GM21360 (cell line): ENCODE measurements at regions not wholly inside any gene's neighbourhood (a gene's known extent, or its start where the extent isn't known, plus 50 kb on each side); places are given as distances from the start of the nearest gene placed in this dataset.

Source experiments
- ATAC-seq: cut with Tn5 transposase; IDR thresholded peaks from one replicate; pipeline ENCODE4 v1.9.1; 2021; ENCODE audit warnings: mild to moderate bottlenecking, moderate library complexity; ENCODE audit not compliant: unreplicated experiment

DNA sequence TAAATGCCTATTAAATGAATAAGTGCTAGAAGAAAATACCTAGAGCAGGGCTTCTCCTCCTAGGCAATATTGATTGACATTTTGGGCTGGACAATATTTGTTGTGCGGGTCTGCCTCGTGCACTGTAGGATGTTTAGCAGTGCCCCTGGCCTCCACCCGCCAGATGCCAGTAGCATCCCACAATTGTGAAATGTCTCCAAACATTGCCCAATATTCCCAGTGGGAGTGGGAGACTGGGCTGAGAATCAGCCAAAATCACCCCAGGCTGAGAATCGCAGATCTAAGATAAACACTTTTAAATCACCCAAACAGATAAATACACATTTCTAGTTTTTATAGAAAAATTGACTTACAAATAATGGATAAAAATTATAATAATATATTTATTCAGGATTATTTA lies 916.2 kb upstream of the LCORL start:
- ATAC-seq = no peak

DNA sequence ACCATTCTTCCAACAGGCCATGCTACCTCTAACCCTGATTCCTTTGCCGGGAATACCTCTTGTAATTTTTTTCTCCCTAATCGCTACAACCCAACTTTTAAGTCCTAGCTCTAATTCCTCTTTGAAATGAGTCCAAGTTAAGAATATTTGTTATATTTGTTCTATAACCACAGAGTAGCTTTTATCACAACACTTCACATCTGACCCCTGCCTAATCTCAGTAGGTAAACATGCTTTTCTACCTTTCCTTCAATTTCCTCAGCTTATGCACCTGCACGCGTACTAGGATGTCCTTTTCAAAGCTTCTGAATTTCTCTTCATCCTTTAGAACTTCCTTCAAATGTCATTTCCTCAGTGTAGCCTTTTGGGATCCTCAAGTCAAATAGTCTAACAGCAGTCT lies 915.5 kb upstream of the LCORL start:
- no peak for ATAC-seq

DNA sequence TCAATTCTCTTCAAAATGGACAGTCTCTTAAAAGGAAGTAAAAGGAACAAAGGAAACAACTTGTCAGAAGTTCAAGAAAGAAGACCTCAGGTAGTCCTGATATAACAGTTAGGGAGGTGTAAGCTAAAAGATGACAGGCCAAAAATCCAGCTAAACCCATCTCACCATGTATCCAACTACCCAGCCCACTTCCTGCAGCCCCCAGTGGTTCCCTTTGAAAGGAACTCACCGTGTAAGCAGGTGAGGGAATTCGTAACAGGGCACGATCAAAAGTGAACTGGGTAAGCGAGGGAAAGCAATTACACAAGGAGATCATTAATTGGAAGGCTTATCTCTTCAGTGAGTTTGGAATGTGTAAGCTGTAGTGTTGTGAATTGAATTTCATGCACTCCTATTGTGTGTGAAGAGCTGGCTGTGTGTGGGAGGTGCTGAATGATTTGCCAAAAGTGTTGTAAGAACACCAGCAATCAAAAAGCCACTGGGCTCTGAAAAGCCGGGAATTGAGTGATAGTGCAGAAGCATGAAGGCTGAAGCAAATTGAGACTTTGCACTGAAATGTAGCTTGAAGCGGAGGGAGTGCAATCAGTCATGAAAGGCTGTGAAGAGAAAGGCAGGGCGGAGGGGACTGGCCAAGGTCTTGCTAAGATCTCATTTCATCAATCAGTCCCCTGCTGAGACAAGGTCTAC lies 914.2 kb upstream of the LCORL start:
- ATAC-seq = no peak

DNA sequence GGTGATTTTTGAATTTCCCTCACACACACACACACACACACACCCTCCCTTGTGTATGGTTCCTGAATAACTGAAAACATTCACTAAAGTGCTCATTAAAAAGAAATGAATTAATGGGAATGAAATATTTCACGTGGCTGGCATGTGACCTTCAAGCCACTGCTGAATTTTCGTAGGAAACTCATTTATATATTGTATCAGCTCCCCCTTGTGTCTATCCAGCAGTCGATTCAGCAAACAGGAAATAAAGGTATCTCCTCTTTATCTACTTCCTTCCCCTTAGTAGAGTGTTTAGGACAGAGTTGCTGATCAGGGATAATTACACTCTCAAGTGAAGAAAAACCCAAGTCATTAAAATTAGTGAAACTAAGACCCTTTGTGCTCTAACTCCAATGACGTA lies 912.6 kb upstream of the LCORL start:
- no peak for ATAC-seq

DNA sequence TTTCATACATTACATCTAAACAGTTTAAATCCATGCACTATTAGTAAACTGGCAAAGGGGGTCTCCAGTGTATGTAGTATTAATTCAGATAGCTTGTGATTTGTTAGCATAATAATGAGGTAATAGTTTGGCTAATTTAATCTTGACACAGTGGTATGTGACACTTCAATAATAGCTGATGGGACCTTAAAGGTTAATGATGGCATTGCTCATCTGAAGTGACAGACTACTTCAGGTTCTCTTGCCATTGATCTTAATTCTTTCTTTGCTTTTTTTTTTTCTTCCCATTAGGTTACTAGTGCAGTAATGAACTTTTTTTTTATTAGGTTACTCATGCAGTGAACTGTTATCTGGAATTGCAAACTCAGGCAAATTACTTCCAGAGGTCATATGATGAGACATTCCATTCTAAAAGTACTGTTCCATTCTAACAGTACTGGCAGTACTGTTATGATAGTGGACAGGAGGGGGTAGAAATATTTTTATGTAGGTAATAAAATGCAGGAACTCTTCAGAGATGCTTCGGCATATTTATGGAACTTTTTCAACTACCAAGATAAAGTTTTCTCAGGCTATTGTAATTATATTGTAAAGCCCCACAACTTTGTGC lies 911.3 kb upstream of the LCORL start:
- ATAC-seq = no peak

DNA sequence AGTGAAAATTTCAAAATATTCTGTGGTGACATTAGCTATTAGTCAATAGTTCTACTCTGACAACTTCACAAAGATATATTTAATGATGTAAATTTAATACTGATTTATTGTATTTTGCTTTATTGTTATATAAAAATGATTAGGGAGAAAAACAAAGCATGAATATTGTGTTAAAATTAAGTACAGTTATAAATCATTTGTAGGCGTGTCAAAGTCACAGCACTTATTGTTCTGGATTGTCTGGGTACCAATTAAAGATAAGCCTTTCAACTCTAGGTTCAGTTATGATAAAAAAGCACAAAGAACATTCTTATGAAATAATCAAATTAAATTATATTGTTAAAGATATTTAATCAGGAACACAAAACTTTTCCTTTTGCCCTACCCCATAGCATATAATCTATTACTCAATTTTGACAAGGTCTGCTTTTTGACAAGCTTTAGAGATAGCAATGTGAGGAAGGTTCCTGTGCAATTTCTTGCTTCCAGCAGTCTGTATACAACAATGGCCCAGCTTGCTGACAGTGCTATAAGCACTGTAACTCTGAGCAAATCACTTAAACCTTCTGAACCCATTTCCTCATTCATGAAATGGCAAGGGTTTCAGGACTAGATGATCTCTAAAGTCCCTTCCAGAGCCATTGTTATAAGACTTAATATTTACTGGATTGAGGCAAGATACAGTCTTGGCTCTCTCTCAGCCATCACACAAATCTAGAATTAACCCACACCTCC lies 910.3 kb upstream of the LCORL start:
- no peak for ATAC-seq

DNA sequence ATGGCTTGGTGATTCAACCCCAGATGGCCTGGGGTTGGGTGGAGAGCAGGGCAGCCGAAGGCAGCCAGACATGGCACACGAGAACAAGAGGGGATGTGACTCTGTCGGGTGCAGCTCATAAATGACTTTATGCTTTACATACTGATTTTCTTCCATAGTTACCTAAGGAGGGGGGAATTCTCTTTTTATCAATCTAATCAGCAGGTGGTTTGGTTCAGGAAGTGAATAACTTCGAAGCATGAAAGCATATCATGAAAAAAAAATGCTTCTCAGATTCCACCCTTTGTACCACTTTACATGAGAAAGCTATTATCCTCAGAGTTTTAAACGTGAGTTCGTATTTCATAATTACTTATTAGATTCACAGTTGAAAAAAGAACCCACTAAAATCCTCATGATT lies 908.9 kb upstream of the LCORL start:
- ATAC-seq = no peak

DNA sequence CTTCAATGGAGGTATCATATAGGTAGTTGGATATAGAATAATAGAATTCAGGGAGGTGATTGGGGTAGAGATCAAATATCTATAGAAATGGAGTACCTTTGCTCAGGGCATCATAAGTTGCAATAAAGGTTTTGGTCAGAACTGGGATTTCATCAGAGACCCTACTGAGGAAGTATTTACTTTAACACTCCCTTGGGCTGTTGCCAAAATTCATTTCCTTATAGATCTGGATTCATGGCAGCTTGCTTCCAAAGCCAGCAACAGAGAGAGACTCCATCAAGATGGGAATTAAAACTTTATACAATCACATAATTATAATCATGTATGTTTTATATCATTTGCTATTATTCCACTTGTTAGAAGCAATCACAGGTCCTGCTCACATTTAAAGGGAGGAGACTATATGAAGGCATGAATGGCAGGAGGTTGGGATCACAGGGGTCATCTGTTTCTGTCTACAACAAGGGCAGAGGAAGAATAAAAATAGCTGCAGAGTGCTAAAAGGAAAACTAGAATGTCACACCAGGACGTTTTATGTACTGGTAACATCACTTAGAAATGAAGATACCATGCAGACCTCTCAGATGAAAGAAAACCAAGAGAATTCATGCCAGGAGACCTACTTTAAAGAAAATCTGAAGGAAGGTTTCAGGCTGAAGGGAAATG lies 902.1 kb upstream of the LCORL start:
- ATAC-seq = no peak

DNA sequence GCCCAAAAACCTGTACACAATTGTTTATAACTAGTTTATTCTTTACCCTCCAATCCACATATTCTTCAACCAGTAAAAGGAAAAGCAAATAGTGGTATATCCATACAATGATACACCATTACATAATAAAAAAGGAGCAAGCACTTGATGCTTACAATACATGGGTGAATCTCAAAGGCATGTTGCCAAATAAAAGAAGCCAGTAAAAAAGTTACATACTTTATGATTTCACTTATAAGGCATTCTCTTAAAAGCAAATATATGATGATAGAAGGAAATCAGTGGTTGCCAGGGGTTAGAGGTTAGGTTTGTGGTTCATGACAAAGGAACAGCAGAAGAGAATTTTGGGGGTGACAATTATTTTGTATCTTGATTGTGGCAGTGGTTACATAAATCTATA lies 896.1 kb upstream of the LCORL start:
- ATAC-seq = no peak

DNA sequence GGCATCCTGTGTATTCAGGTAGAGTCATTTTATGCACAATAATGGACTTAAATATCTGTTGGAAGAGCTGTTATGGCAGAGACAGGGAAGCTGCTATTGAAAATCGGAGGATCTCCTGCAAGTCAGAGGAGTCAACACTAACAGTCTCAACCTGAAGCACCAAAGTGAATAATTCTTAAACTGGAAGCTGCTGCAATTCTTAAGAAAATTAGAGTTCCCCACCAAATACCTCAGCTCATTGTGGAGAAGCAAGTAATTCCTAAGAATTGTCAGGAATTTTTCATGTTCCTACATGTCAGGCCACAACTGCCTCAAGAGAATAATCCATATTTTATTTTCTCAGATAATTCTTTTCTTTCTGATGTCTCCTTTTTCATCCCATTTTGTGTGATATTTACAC lies 892.6 kb upstream of the LCORL start:
- ATAC-seq = no peak

DNA sequence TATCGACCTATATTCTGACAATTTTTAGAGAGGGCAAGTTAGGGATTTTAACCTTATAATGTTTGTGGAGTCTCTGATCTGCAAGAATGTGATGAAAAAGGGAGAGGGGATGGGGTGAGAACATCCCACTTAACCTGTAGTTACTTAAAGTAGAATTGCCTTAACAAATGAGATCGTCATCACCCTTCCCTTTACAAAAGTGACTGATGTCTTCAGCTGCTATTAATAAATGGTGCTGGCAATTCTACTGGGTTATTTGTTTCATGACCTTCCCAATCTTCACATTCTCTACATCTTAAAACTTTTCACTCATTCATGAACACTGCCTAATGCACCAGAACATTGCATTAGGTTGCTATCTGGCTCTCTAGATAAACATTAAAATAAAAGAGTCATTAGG lies 873.4 kb upstream of the LCORL start:
- ATAC-seq = no peak

DNA sequence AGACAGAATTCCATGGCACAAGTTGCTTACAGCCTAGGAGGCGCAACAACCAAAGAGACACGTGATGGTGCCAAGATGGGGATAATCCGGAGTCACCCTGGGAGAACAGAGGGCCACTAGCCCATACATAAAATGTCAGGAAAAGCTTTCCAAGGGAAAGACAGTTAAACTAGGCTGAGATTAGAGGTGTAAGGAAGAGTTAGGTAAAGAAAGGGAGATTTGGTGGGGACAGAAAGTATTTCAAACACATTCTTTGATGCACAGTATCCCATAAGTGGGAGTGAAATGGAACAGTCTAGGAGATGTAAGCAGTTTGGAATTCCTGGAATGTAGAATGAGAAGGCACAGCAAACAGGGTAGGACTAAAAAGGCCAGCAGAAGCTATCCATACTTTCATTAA lies 860.9 kb upstream of the LCORL start:
- no peak for ATAC-seq

DNA sequence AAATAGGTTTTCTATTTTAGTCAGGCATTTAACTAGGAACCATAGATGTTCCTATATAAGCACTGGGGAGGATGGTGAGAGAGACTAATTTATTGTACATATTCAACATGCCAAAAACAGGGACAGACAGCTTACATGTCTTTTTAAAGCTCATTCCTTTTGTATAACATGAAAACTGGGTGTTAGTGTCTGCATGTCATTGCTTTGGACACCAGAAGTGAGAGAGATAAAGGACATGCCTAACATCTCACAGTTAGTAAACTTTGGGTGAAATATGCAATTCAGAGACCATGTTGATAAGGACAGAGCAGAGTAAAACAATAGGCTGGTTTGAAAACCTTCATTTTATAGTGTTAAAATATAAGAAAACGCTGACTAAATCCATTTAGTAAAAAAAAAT lies 860.0 kb upstream of the LCORL start:
- ATAC-seq = no peak

DNA sequence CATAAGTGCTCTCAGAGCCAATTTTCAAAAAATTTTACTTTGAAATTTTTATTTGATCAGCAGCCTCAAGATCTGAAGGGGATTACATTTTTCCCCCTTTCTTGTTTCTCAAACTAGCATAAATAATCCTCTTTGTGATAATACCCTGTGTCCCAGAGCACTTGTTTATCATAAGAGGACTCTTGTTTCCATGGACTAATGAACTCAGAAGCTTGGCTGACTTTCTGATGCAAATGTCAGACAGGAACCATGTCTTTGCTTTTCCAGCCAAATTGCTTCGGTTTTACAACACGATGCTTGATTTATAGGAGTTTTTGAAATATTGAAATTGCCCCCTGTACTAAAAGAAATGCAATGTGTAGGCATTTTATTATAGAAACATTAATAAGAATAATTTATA lies 859.3 kb upstream of the LCORL start:
- ATAC-seq = no peak

DNA sequence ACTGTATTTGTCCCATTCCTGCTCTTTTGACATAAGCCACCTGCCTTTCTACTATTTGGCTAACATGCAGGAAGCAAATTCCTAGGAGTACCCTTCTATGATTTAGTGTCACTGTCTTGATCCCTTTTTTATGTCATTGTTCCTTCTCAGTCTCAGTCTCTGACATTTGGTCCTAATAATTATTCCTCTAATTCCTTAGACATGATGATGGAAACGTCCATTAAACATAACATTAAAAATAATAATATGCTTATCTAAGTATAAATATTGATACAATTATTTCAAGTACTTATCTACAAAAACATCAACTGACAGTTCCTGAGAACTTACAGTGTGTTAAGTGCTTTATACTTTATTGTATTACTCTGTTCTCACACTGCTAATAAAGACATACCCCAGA lies 857.0 kb upstream of the LCORL start:
- ATAC-seq = no peak

DNA sequence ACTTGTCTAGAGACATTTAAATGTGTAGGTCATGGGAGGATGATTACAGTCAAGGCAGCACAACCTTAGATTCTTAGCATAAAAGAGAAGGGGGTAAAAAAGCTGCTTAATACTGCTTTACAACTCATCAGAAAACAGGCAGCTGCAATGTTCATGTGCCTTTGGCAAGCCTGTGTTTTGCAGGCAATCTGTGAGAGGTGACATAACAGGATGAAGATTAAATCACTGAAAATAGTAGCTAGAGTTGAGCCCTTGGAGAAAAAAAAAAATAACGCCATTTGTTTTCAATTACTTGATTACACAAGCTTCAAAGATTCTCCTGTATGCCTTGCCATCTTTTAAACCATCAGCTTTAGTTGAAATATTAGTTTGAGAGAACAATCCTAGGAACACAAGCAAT lies 847.6 kb upstream of the LCORL start:
- ATAC-seq = no peak

DNA sequence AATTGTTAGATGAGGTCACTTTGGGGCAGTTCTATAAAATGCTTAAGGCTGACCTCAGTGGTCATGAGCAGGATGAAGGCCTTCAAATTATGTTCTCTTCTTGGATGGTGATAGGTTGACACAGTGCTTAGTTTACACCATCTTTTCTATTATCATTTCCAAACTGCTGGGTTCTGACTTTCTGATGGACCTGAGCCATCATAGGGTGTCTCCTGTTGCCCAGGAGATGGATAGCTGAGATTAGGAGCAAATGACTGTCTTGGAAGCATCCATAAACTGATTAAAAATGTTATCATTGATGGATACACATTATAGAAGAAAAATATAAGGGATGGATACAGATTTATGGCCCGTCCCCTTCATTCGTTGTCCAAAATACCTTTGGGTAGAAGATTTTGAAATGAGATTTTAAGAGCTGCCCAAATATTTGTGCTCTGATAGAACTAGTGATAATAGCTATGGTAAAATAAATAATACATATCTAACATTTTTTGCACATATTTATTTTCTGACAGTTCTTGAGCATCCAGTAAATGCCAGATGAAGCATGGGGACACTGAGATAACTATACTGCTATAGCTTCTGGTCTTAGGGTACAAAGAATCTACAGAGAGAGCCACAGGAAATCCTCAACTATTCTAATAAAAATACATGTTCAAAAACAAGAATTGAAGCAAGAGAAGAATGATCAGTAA lies 839.4 kb upstream of the LCORL start:
- no peak for ATAC-seq

DNA sequence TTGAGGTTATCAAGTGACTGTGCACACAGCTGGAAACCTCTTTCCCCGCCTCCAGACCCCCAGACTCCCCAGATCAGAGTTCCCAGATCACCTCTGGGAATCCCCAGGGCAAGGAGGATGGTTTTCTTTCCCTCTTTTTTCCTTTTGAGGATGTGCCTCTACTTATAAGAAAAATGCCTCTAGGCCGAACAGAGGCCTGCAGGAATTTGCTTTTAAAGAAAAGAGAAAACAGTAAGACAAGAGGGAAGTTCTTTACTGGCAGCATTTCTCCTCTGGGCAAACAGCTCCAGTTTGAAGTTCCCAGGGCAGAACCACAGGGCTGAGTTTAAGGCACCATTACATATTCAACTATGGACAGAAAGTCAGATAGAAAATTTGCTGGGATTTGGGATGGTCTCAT lies 837.9 kb upstream of the LCORL start:
- no peak for ATAC-seq

DNA sequence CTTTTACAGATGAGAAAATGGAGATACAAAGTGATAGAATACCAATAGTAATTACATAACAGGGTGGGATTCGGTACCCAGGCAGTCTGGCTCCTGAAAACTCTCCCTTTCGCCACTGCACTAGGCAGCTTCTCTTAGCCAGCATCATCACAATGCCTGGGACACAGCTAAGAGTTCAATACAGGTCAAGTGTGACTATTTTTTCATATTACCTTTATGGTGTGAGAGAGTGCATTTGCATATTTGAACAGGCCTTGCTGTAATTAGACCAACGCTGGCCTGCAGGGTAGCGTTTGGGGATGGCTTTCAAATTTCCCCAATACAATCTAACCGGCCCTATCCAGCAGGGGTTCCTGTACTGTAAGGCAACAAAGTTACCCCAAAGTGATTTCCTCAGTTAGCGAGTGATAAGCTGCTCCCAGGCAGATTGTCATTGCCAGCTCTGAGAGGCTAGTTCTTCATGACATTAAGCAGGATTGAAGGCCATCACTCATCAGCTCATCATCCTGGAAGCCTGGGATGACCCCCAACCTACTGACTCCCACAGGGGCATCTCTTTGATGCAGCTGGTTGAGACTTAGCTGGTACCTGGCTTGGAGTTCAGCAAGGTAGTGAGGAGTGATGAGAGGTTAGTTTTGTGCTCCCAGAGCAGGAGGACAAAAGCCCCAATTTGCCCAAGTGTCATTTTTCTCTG lies 836.8 kb upstream of the LCORL start:
- no peak for ATAC-seq

DNA sequence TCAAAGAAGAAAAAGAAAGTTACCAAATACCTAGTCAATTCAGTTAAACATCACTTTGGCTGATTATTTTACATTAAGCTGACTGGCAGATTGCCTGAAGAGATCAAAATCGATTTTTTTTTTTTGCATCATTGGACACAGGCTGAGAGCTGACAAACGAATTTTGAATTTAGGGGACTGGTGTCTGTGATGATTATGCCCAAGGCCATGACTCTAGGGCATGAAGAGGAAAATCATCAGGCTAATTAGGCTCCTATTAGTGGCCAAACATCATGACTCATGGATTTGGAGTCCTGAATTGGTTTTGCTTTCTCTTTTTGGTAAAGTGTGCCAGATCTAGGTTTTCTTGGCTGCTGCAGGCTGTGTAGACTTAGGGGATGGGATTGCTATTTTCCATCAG lies 829.3 kb upstream of the LCORL start:
- no peak for ATAC-seq
